SK-N-SH (cell line): ENCODE measurements at regions not wholly inside any gene's neighbourhood (a gene's known extent, or its start where the extent isn't known, plus 50 kb on each side); places are given as distances from the start of the nearest gene placed in this dataset.

ENCODE experiments used
- CTCF ChIA-PET: fragments of 300-600, 350-600 bp; formaldehyde crosslinking; extraction: SDS; loops from one replicate; lab custom pipeline; 2021; lab: Yijun Ruan, JAX
- POLR2A ChIA-PET: fragments of 350-600 bp; sonication (Branson Sonifier 250); formaldehyde crosslinking; extraction: SDS; loops from one replicate; lab custom pipeline; 2020; ENCODE audit warnings: antibody characterized with exemption, inconsistent platforms; lab: Yijun Ruan, JAX
- DNase-seq: peaks from one replicate; pipeline ENCODE4 v3.0.0; 2012
- H2AFZ ChIP-seq: fragments of 200-600 bp; sonication (generic); 2 replicates; pipeline ENCODE4 v1.8.1; 2016; ENCODE audit warnings: antibody characterized with exemption, mild to moderate bottlenecking, low read depth
- H3F3A ChIP-seq: fragments of 200-600 bp; sonication (generic); replicated peaks from 2 replicates; pipeline ENCODE3; 2016; ENCODE audit warnings: antibody characterized with exemption, mild to moderate bottlenecking; ENCODE audit not compliant: insufficient read depth
- H3K27ac ChIP-seq, 2 experiments: fragments of 200-500 bp in 1 of 2; fragments of 200-600 bp in 1 of 2; sonication (Bioruptor generic) in 1 of 2; sonication (generic), shearing (Covaris generic) in 1 of 2; 2 replicates each; pipeline versions ENCODE4 v1.5.1 to v1.6.1; 2014 to 2016; ENCODE audit warnings: low read depth in 2 of 2, inconsistent platforms in 1 of 2, low read length in 1 of 2, mild to moderate bottlenecking in 1 of 2, mixed read lengths in 1 of 2
- H3K27me3 ChIP-seq: fragments of 200-600 bp; sonication (generic), shearing (Covaris generic); 2 replicates; pipeline ENCODE4 v1.6.1; 2016; ENCODE audit warnings: mixed run types; ENCODE audit not compliant: insufficient read depth
- H3K36me3 ChIP-seq, 2 experiments: fragments of 200-500 bp in 1 of 2; fragments of 200-600 bp in 1 of 2; sonication (Bioruptor generic) in 1 of 2; sonication (generic) in 1 of 2; replicated peaks in 1 of 2; 2 replicates each; pipeline versions ENCODE3 to v1.5.1; 2014 to 2016; ENCODE audit warnings: low read length in 1 of 2, mild to moderate bottlenecking in 1 of 2; ENCODE audit not compliant: insufficient read depth in 2 of 2, control insufficient read depth in 1 of 2
- H3K4me1 ChIP-seq, 2 experiments: fragments of 200-500 bp in 1 of 2; fragments of 200-600 bp in 1 of 2; sonication (Bioruptor generic) in 1 of 2; sonication (generic), shearing (Covaris generic) in 1 of 2; 2 replicates each; pipeline versions ENCODE4 v1.5.1 to v1.6.1; 2014 to 2016; ENCODE audit warnings: low read depth in 1 of 2, low read length in 1 of 2, mixed run types in 1 of 2; ENCODE audit not compliant: insufficient read depth in 2 of 2, control insufficient read depth in 1 of 2
- H3K4me2 ChIP-seq: fragments of 200-600 bp; sonication (generic), shearing (Covaris generic); 2 replicates; pipeline ENCODE4 v1.6.1; 2017; ENCODE audit warnings: mixed run types
- H3K4me3 ChIP-seq, 2 experiments: fragments of 200-500 bp in 1 of 2; fragments of 200-600 bp in 1 of 2; sonication (Bioruptor generic) in 1 of 2; sonication (generic), shearing (Covaris generic) in 1 of 2; 2 replicates each; pipeline versions ENCODE4 v1.5.1 to v1.8.1; 2014 to 2016; ENCODE audit warnings: low read depth in 2 of 2, inconsistent platforms in 1 of 2, low read length in 1 of 2, mild to moderate bottlenecking in 1 of 2, mixed read lengths in 1 of 2, moderate library complexity in 1 of 2
- H3K79me2 ChIP-seq: fragments of 200-600 bp; sonication (generic); 2 replicates; pipeline ENCODE4 v1.8.1; 2017; ENCODE audit warnings: mild to moderate bottlenecking; ENCODE audit not compliant: insufficient read depth
- H3K9ac ChIP-seq: fragments of 200-600 bp; sonication (generic); 2 replicates; pipeline ENCODE4 v1.6.1; 2017; ENCODE audit warnings: mixed run types
- H3K9me2 ChIP-seq: fragments of 200-600 bp; sonication (generic); 2 replicates; pipeline ENCODE4 v1.6.1; 2017; ENCODE audit warnings: mixed run types
- H3K9me3 ChIP-seq: fragments of 200-600 bp; sonication (generic); 2 replicates; pipeline ENCODE4 v1.6.1; 2017; ENCODE audit warnings: mixed run types, mild to moderate bottlenecking, moderate library complexity
- H4K20me1 ChIP-seq: fragments of 200-600 bp; sonication (generic); 2 replicates; pipeline ENCODE4 v1.6.1; 2017; ENCODE audit warnings: mild to moderate bottlenecking, mixed run types; ENCODE audit not compliant: insufficient read depth
- ELF1 ChIP-seq: IDR thresholded peaks from 2 replicates; pipeline ENCODE4 v1.4.0; 2012
- EZH2phosphoT487 ChIP-seq: fragments of 200-600 bp; sonication (generic); IDR thresholded peaks from 2 replicates; pipeline ENCODE4 v1.6.1; 2017; ENCODE audit warnings: low read depth, mixed run types, mild to moderate bottlenecking, antibody characterized with exemption, moderate library complexity, borderline replicate concordance
- FOXJ3 ChIP-seq: sonication (generic); formaldehyde crosslinking; IDR thresholded peaks from 2 replicates; pipeline ENCODE4 v1.5.1; 2020; ENCODE audit warnings: mild to moderate bottlenecking, missing genetic modification reagents
- RFX5 ChIP-seq: IDR thresholded peaks from 2 replicates; pipeline ENCODE4 v1.6.1; 2012; ENCODE audit warnings: mild to moderate bottlenecking, improper control_type of control experiment, low read length
- RXRA ChIP-seq: IDR thresholded peaks from 2 replicates; pipeline ENCODE4 v1.4.0; 2012; ENCODE audit warnings: low read depth, mild to moderate bottlenecking, borderline replicate concordance
- SMC3 ChIP-seq: IDR thresholded peaks from 2 replicates; pipeline ENCODE4 v1.6.1; 2012; ENCODE audit warnings: low read depth, low read length, improper control_type of control experiment
- TCF12 ChIP-seq: IDR thresholded peaks from 2 replicates; pipeline ENCODE4 v1.4.0; 2012
- TEAD4 ChIP-seq: IDR thresholded peaks from 2 replicates; pipeline ENCODE4 v1.4.0; 2012; ENCODE audit warnings: mild to moderate bottlenecking, borderline replicate concordance; ENCODE audit not compliant: insufficient read depth
- YY1 ChIP-seq: IDR thresholded peaks from 2 replicates; pipeline ENCODE4 v1.4.0; 2012; ENCODE audit warnings: low read depth, mild to moderate bottlenecking
- WGBS: methylation state at CpG from one replicate; pipeline ENCODE4 v1.1.6; 2017; ENCODE audit warnings: low lambda C conversion rate; 5-methylcytosine and 5-hydroxymethylcytosine counted together
- TF ChIP-seq, protein P1 (sequence below): fragments of 200-600 bp; sonication (generic); IDR thresholded peaks from 2 replicates; pipeline ENCODE4 v1.6.1; 2017; ENCODE audit warnings: antibody characterized with exemption, mild to moderate bottlenecking, moderate library complexity
- TF ChIP-seq, protein P2 (sequence below): fragments of 150-350 bp; IDR thresholded peaks from 2 replicates; pipeline ENCODE4 v1.6.1; 2016; ENCODE audit warnings: mild to moderate bottlenecking, low read depth, low read length
- TF ChIP-seq, protein P3 (sequence below): IDR thresholded peaks from 2 replicates; pipeline ENCODE4 v1.6.1; 2012; ENCODE audit warnings: mild to moderate bottlenecking, low read depth, low read length, moderate library complexity
- TF ChIP-seq, protein P4 (sequence below): IDR thresholded peaks from 2 replicates; pipeline ENCODE4 v1.4.0; 2012; ENCODE audit warnings: low read depth
- TF ChIP-seq, protein P5 (sequence below): IDR thresholded peaks from 2 replicates; pipeline ENCODE4 v1.4.0; 2012; ENCODE audit warnings: low read depth, borderline replicate concordance

DNA sequence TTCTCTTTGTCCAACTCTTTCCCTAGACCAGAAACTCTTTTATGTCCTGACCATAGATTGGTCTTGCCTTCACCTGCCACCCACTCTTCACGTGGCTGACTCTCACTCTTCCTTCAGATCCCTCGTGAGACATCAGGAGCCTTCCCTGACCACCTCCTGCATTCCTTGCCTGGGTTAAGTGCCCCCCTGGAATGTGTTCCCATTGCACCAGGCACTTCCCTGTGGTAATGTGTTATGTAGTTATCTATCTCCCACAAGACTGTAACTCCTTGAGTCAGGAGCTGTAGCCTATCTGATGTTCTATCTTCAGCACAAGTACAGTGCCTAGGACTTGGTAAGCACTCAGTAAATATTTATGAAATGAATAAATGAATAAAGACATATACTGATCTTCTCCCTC is 111.2 kb upstream of the CTTNBP2NL start (continued):
- TF ChIP-seq SMC3 (no peak), EZH2phosphoT487 (no peak)
- TF ChIP-seq, protein P1, sequence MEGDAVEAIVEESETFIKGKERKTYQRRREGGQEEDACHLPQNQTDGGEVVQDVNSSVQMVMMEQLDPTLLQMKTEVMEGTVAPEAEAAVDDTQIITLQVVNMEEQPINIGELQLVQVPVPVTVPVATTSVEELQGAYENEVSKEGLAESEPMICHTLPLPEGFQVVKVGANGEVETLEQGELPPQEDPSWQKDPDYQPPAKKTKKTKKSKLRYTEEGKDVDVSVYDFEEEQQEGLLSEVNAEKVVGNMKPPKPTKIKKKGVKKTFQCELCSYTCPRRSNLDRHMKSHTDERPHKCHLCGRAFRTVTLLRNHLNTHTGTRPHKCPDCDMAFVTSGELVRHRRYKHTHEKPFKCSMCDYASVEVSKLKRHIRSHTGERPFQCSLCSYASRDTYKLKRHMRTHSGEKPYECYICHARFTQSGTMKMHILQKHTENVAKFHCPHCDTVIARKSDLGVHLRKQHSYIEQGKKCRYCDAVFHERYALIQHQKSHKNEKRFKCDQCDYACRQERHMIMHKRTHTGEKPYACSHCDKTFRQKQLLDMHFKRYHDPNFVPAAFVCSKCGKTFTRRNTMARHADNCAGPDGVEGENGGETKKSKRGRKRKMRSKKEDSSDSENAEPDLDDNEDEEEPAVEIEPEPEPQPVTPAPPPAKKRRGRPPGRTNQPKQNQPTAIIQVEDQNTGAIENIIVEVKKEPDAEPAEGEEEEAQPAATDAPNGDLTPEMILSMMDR = no peak
- TF ChIP-seq, protein P2, sequence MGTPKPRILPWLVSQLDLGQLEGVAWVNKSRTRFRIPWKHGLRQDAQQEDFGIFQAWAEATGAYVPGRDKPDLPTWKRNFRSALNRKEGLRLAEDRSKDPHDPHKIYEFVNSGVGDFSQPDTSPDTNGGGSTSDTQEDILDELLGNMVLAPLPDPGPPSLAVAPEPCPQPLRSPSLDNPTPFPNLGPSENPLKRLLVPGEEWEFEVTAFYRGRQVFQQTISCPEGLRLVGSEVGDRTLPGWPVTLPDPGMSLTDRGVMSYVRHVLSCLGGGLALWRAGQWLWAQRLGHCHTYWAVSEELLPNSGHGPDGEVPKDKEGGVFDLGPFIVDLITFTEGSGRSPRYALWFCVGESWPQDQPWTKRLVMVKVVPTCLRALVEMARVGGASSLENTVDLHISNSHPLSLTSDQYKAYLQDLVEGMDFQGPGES = no peak

DNA sequence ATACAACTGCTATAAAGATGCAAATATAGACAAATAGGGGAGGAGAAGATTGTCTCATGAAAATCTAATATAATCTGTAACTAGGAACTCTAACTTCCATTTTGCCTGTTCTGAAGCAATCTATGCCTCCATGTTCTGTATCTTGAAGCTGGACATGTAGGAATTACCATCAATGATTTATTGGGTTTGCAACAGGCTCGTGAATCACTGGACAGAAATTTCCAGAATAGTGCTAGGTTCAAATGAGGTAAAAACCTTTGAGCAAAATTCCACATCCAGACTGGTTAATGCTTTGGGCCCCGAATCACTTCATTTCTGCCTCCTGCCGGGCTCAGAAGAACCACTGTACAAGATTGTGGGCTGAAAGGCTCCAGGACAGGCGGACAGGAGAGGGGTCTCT is 110.7 kb upstream of the CTTNBP2NL start:
- no peak overlapping the region for H2AFZ ChIP-seq
- no peaks in the 10 kb centered on the region for H4K20me1 ChIP-seq
- TF ChIP-seq RXRA (no peak), TEAD4 (no peak), ELF1 (no peak), RFX5 (no peak), YY1 (no peak), FOXJ3 (no peak), TCF12 (no peak), EZH2phosphoT487 (no peak)
- TF ChIP-seq, protein P3, sequence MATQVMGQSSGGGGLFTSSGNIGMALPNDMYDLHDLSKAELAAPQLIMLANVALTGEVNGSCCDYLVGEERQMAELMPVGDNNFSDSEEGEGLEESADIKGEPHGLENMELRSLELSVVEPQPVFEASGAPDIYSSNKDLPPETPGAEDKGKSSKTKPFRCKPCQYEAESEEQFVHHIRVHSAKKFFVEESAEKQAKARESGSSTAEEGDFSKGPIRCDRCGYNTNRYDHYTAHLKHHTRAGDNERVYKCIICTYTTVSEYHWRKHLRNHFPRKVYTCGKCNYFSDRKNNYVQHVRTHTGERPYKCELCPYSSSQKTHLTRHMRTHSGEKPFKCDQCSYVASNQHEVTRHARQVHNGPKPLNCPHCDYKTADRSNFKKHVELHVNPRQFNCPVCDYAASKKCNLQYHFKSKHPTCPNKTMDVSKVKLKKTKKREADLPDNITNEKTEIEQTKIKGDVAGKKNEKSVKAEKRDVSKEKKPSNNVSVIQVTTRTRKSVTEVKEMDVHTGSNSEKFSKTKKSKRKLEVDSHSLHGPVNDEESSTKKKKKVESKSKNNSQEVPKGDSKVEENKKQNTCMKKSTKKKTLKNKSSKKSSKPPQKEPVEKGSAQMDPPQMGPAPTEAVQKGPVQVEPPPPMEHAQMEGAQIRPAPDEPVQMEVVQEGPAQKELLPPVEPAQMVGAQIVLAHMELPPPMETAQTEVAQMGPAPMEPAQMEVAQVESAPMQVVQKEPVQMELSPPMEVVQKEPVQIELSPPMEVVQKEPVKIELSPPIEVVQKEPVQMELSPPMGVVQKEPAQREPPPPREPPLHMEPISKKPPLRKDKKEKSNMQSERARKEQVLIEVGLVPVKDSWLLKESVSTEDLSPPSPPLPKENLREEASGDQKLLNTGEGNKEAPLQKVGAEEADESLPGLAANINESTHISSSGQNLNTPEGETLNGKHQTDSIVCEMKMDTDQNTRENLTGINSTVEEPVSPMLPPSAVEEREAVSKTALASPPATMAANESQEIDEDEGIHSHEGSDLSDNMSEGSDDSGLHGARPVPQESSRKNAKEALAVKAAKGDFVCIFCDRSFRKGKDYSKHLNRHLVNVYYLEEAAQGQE = no peak
- TF ChIP-seq, protein P4, sequence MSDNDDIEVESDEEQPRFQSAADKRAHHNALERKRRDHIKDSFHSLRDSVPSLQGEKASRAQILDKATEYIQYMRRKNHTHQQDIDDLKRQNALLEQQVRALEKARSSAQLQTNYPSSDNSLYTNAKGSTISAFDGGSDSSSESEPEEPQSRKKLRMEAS = no peak
- TF ChIP-seq, protein P5, sequence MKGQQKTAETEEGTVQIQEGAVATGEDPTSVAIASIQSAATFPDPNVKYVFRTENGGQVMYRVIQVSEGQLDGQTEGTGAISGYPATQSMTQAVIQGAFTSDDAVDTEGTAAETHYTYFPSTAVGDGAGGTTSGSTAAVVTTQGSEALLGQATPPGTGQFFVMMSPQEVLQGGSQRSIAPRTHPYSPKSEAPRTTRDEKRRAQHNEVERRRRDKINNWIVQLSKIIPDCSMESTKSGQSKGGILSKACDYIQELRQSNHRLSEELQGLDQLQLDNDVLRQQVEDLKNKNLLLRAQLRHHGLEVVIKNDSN = no peak
- TF ChIP-seq, protein P1 = no peak
- TF ChIP-seq, protein P2 = no peak
- TF ChIP-seq, all 33 proteins: peak for 0
- H3K36me3 ChIP-seq = no peaks in the 10 kb centered on the region
- H3K9ac ChIP-seq = no peak overlapping the region
- WGBS = 8% methylated on average over 3 of the region's 4 CpGs
- H3K4me3 ChIP-seq = no peak overlapping the region
- no peak overlapping the region for H3K27ac ChIP-seq
- no peaks in the 10 kb centered on the region for H3K79me2 ChIP-seq
- no peaks in the 10 kb centered on the region for H3F3A ChIP-seq
- no peaks in the 10 kb centered on the region for H3K4me1 ChIP-seq
- H3K4me2 ChIP-seq = no peak overlapping the region
- H3K9me3 ChIP-seq = no peaks in the 10 kb centered on the region
- no peaks in the 10 kb centered on the region for H3K9me2 ChIP-seq
- ChIA-PET CTCF (interaction anchor here (1.0 to 2.0 kb wide), 2 partner anchors 13 to 51 kb away, joined by 3 to 5 read pairs; no protein-coding TSS in a partner anchor), POLR2A (no interaction called here)
- DNase-seq = no peak
- no peaks in the 10 kb centered on the region; the same call in 1 of the 2 replicates for H3K27me3 ChIP-seq
